ENCODE measurements at regions not wholly inside any gene's neighbourhood (a gene's known extent, or its start where the extent isn't known, plus 50 kb on each side); places are given as distances from the start of the nearest gene placed in this dataset.

DNA sequence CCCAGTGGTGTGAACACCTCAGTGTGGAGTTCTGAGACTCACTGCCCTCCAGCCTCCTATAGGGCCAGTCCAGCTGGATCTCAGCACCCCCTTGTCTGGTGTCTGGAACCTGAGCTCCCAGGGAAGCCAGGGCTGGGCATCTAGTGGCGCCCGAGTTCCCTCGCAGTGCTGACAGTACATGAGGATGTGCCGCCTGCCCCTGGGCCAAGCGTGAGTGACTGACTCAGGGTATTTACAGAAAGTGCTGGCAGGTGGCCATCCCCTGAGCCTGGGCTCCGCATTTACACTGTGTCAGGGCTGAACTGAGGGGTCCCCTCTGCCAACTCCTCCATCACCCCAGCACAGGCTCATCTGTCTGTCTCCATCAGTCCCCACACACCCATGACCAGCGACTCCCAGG lies 185.3 kb downstream of the BRD1 start:
- DNase-seq (ENCODE audit: low spot score) = no peak
- TF ChIP-seq CTCF (IDR thresholded peaks at IDR 0.05; ENCODE audit: extremely low read depth, missing control alignments) = no peak

DNA sequence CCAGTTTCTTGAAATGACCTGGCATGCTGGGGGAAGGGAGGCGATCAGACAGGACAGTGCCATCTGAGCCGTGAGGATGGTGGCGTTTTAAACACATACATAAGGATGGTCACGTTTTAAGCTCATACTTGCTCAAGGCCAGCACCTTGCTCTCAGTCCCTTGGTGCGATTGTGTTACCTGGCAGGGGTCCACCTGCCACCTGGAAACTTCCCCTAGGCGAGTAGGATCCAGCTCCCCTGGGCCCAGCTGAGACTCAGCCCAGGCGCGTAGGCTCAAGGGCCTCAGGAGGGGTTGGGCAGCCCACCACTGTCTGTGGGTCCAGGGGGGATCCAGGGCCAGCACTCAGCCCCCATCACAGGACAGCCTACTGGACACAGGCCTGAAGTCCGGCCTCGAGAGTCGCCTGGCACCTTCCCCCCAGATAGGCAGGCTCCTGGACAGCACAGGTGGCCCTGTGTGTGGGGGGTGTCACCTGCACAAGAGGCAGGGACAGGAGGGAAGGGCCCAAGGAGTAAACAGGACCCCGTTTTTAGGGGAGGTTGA lies 185.8 kb downstream of the BRD1 start:
- no peak for TF ChIP-seq CTCF (IDR thresholded peaks at IDR 0.05; ENCODE audit: extremely low read depth, missing control alignments)

DNA sequence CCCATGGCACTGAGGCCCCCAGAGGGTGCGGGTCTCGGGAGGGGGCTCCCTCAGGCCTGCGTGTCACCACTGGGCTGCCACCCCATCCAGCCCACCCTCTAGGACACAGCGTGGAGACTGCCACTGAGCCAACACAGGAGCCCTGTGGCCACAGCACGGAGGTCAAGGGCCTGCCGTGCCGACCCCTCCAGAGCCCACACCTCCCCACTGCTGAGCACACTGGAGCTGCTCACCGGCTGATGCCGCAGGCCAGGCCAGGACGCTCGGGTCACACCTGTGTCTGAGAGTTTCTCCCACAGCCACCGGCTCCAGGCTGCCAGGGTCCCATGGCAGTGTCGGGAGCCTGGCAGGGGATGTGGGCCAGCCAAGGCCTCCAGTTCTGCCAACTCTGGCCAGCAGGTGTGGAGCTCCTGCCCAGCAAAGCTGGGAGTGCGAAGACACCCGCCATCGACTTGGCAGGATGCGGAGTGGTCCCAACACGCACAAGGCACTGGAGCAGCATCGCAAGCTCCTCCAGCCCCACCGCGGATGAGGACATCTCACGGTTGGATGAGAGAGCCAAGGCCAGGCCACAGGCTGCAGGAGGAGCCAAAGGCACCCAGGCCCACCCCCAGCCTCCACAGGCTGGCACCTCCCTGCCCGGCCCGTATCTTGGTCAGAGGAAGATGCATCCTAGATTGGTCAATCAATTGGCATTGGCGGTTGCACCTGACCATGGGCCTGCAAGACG lies 187.1 kb downstream of the BRD1 start:
- DNase-seq (ENCODE audit: low spot score) = no peak
- TF ChIP-seq CTCF (IDR thresholded peaks at IDR 0.05; ENCODE audit: extremely low read depth, missing control alignments) = no peak

More for the DNA sequence above, 185.8 kb downstream of the BRD1 start:
- DNase-seq (ENCODE audit: low spot score) = no peak

GRCh38 chr22:49639956-49640355 lies 187.7 kb downstream of the BRD1 start:
- DNase-seq (ENCODE audit: low spot score) = no peak
- TF ChIP-seq CTCF (IDR thresholded peaks at IDR 0.05; ENCODE audit: extremely low read depth, missing control alignments) = no peak

DNA sequence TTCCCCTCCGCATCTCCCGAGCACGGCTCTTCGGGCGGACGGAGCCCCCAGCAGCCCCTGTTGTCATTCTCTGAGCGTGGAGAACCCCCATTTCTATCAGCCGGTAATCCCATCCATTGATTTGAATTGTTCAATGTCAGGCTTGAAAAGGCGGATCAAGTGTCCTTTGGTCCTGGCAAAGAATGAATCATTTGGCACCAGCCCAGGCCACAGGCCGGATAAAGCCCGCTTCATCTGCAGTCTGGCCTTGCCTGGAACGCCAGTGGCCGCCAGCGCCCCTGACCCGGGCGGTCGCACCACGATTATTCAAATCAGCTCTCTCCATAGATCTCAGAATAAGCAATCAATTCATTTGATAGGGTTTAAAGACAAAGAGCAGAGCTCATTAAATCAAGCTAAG lies 188.9 kb downstream of the BRD1 start:
- DNase-seq (ENCODE audit: low spot score) = no peak
- TF ChIP-seq CTCF (IDR thresholded peaks at IDR 0.05; ENCODE audit: extremely low read depth, missing control alignments) = no peak

DNA sequence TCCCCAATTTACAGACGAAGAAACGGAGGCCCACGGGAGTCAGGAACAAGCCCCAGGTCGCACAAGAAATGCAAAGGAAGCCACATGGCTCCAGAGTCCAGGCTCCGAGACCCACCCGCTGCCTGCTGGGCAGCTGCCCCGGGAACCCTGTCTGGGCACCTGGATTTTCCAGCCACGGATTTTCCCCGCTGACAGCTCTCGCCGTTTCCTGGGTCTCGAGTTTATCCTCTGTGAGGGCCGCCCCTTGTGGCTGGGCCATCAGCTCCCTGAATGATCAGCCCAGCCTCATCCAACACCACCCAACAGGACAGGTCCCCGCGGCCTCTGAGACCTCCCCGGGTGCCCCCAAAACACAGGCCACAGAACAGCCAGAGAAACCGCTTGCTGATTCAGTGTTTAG lies 189.7 kb downstream of the BRD1 start:
- DNase-seq (ENCODE audit: low spot score) = no peak
- no peak for TF ChIP-seq CTCF (IDR thresholded peaks at IDR 0.05; ENCODE audit: extremely low read depth, missing control alignments)

GRCh38 chr22:49637255-49637760 lies 190.4 kb downstream of the BRD1 start:
- DNase-seq (ENCODE audit: low spot score) = no peak
- TF ChIP-seq CTCF (IDR thresholded peaks at IDR 0.05; ENCODE audit: extremely low read depth, missing control alignments) = no peak

All from GM20000 (cell line).